MM.1S (cell line): ENCODE measurements at regions not wholly inside any gene's neighbourhood (a gene's known extent, or its start where the extent isn't known, plus 50 kb on each side); places are given as distances from the start of the nearest gene placed in this dataset.

Source experiments
- CTCF ChIP-seq: fragments of 300-600 bp; sonication (generic); IDR thresholded peaks from 2 replicates; pipeline ENCODE4 v1.5.1; 2016; ENCODE audit warnings: antibody characterized with exemption, low read length, mixed read lengths
- EZH2 ChIP-seq: fragments of 300-600 bp; sonication (generic); optimal IDR thresholded peaks from 2 replicates; pipeline ENCODE3; 2017; ENCODE audit warnings: low read depth, mild to moderate bottlenecking, antibody characterized with exemption, low read length, mixed read lengths

GRCh38 chr14:53444677-53445312 lies 291.7 kb upstream of the DDHD1 start:
- no peak for TF ChIP-seq CTCF
- TF ChIP-seq EZH2 = no peak
